Panc1 (cell line): ENCODE measurements at regions not wholly inside any gene's neighbourhood (a gene's known extent, or its start where the extent isn't known, plus 50 kb on each side); places are given as distances from the start of the nearest gene placed in this dataset.

ENCODE experiments used
- POLR2AphosphoS5 ChIP-seq: IDR thresholded peaks from 2 replicates; pipeline ENCODE4 v1.6.1; 2012; ENCODE audit warnings: mild to moderate bottlenecking, low read depth, low read length, moderate library complexity
- SIN3A ChIP-seq: IDR thresholded peaks from 2 replicates; pipeline ENCODE4 v1.6.1; 2012; ENCODE audit warnings: low read depth, mild to moderate bottlenecking, low read length, moderate library complexity, borderline replicate concordance; ENCODE audit not compliant: insufficient read depth
- TF ChIP-seq, protein P1 (sequence below): fragments of 450-650 bp; IDR thresholded peaks from 2 replicates; pipeline ENCODE4 v1.5.1; 2017; ENCODE audit warnings: mild to moderate bottlenecking
- TF ChIP-seq, protein P2 (sequence below), 2 experiments: IDR thresholded peaks; 2 replicates each; pipeline ENCODE4 v1.6.1; 2011 to 2012; ENCODE audit warnings: low read depth in 2 of 2, control low read depth in 1 of 2, low read length in 1 of 2, mild to moderate bottlenecking in 1 of 2, moderate library complexity in 1 of 2; ENCODE audit not compliant: insufficient read depth in 1 of 2

DNA sequence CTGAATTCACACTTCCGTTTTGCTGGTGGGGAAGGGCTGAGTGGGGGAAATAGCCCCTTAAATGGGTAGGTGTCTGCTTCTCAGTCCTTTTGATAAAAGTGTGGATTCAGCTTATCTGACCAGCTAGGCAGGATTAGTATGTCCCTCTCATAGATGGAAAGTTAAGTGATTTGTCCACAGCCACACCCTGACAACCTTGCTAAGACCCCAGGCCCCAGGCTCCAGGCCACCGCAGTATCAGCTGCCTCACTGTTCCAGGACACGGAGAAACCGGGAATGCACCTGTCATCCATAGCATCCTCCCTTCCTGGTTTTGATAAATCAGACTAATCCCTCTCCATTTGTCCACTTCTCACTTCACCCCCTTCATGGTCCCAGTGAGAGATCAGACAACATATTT lies 197.7 kb downstream of the USP12 start:
- TF ChIP-seq, protein P1, sequence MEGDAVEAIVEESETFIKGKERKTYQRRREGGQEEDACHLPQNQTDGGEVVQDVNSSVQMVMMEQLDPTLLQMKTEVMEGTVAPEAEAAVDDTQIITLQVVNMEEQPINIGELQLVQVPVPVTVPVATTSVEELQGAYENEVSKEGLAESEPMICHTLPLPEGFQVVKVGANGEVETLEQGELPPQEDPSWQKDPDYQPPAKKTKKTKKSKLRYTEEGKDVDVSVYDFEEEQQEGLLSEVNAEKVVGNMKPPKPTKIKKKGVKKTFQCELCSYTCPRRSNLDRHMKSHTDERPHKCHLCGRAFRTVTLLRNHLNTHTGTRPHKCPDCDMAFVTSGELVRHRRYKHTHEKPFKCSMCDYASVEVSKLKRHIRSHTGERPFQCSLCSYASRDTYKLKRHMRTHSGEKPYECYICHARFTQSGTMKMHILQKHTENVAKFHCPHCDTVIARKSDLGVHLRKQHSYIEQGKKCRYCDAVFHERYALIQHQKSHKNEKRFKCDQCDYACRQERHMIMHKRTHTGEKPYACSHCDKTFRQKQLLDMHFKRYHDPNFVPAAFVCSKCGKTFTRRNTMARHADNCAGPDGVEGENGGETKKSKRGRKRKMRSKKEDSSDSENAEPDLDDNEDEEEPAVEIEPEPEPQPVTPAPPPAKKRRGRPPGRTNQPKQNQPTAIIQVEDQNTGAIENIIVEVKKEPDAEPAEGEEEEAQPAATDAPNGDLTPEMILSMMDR: no peak
- TF ChIP-seq POLR2AphosphoS5 (no peak), SIN3A (no peak)
- TF ChIP-seq, protein P2, sequence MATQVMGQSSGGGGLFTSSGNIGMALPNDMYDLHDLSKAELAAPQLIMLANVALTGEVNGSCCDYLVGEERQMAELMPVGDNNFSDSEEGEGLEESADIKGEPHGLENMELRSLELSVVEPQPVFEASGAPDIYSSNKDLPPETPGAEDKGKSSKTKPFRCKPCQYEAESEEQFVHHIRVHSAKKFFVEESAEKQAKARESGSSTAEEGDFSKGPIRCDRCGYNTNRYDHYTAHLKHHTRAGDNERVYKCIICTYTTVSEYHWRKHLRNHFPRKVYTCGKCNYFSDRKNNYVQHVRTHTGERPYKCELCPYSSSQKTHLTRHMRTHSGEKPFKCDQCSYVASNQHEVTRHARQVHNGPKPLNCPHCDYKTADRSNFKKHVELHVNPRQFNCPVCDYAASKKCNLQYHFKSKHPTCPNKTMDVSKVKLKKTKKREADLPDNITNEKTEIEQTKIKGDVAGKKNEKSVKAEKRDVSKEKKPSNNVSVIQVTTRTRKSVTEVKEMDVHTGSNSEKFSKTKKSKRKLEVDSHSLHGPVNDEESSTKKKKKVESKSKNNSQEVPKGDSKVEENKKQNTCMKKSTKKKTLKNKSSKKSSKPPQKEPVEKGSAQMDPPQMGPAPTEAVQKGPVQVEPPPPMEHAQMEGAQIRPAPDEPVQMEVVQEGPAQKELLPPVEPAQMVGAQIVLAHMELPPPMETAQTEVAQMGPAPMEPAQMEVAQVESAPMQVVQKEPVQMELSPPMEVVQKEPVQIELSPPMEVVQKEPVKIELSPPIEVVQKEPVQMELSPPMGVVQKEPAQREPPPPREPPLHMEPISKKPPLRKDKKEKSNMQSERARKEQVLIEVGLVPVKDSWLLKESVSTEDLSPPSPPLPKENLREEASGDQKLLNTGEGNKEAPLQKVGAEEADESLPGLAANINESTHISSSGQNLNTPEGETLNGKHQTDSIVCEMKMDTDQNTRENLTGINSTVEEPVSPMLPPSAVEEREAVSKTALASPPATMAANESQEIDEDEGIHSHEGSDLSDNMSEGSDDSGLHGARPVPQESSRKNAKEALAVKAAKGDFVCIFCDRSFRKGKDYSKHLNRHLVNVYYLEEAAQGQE (IDR thresholded peaks at IDR 0.05; ENCODE audit: insufficient read depth in 1 of 2, low read depth in 2 of 2, low read length in 1 of 2): no peak
